ENCODE measurements at regions not wholly inside any gene's neighbourhood (a gene's known extent, or its start where the extent isn't known, plus 50 kb on each side); places are given as distances from the start of the nearest gene placed in this dataset.
A peak's percentile ranks its signal among the peaks of the same experiment; 100 is the strongest.

- no peak overlapping the region for H3K4me3 ChIP-seq (ENCODE audit: low read depth, low read length)
- DNase-seq (ENCODE audit: low read depth): no peak
- no peak for TF ChIP-seq CTCF (IDR thresholded peaks at IDR 0.05; ENCODE audit: insufficient read depth, low read depth, low read length, missing control alignments)
Observed at GRCh38 chr4:90007494-90008167, 113.0 kb downstream of the MMRN1 start.

GRCh38 chr4:90012918-90013317, 114.3 kb upstream of the CCSER1 start:
- TF ChIP-seq CTCF (IDR thresholded peaks at IDR 0.05; ENCODE audit: insufficient read depth, low read depth, low read length, missing control alignments): no peak
- no peak overlapping the region for H3K4me3 ChIP-seq (ENCODE audit: low read depth, low read length)
- DNase-seq (ENCODE audit: low read depth): no peak

GRCh38 chr4:90024519-90024918, 102.7 kb upstream of the CCSER1 start:
- DNase-seq (ENCODE audit: low read depth): no peak
- TF ChIP-seq CTCF (IDR thresholded peaks at IDR 0.05; ENCODE audit: insufficient read depth, low read depth, low read length, missing control alignments): no peak
- no peak overlapping the region for H3K4me3 ChIP-seq (ENCODE audit: low read depth, low read length)

- no peak overlapping the region for H3K4me3 ChIP-seq (ENCODE audit: low read depth, low read length)
- no peak for TF ChIP-seq CTCF (IDR thresholded peaks at IDR 0.05; ENCODE audit: insufficient read depth, low read depth, low read length, missing control alignments)
- peak; percentile 4 for DNase-seq (ENCODE audit: low read depth)
Observed at GRCh38 chr4:90025248-90025647, 101.9 kb upstream of the CCSER1 start.

- peak; percentile 26 for DNase-seq (ENCODE audit: low read depth)
- no peak for TF ChIP-seq CTCF (IDR thresholded peaks at IDR 0.05; ENCODE audit: insufficient read depth, low read depth, low read length, missing control alignments)
- H3K4me3 ChIP-seq (ENCODE audit: low read depth, low read length): no peak overlapping the region
Observed at GRCh38 chr4:90027565-90027964, 99.6 kb upstream of the CCSER1 start.

GRCh38 chr4:90028460-90028859, 98.7 kb upstream of the CCSER1 start:
- DNase-seq (ENCODE audit: low read depth): no peak
- TF ChIP-seq CTCF (IDR thresholded peaks at IDR 0.05; ENCODE audit: insufficient read depth, low read depth, low read length, missing control alignments): no peak
- H3K4me3 ChIP-seq (ENCODE audit: low read depth, low read length): no peak overlapping the region

- TF ChIP-seq CTCF (IDR thresholded peaks at IDR 0.05; ENCODE audit: insufficient read depth, low read depth, low read length, missing control alignments): no peak
- no peak for DNase-seq (ENCODE audit: low read depth)
- H3K4me3 ChIP-seq (ENCODE audit: low read depth, low read length): no peak overlapping the region
Observed at GRCh38 chr4:90030202-90030601, 97.0 kb upstream of the CCSER1 start.
